ENCODE measurements at regions not wholly inside any gene's neighbourhood (a gene's known extent, or its start where the extent isn't known, plus 50 kb on each side); places are given as distances from the start of the nearest gene placed in this dataset.
A peak's percentile ranks its signal among the peaks of the same experiment; 100 is the strongest.

GRCh38 chr9:89844075-89844474, 239.3 kb downstream of the GADD45G start:
- Histone ChIP-seq H3K4me3 (no peak overlapping the region), H3K27me3 (no peaks in the 10 kb centered on the region), H3K36me3 (no peaks in the 10 kb centered on the region), H3K27ac (peak overlapping the region; percentile 50 to 58), H3K9me3 (no peaks in the 10 kb centered on the region), H3K4me1 (peaks cover 0 to 27% of the 10 kb centered on the region in 2 donors)
- intact Hi-C loops (cut with DNase I), result no loop called here
- DNase-seq, result no peak
- TF ChIP-seq, protein P1, sequence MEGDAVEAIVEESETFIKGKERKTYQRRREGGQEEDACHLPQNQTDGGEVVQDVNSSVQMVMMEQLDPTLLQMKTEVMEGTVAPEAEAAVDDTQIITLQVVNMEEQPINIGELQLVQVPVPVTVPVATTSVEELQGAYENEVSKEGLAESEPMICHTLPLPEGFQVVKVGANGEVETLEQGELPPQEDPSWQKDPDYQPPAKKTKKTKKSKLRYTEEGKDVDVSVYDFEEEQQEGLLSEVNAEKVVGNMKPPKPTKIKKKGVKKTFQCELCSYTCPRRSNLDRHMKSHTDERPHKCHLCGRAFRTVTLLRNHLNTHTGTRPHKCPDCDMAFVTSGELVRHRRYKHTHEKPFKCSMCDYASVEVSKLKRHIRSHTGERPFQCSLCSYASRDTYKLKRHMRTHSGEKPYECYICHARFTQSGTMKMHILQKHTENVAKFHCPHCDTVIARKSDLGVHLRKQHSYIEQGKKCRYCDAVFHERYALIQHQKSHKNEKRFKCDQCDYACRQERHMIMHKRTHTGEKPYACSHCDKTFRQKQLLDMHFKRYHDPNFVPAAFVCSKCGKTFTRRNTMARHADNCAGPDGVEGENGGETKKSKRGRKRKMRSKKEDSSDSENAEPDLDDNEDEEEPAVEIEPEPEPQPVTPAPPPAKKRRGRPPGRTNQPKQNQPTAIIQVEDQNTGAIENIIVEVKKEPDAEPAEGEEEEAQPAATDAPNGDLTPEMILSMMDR (IDR thresholded peaks at IDR 0.05), result no peak
- peak; percentile 46 for ATAC-seq

DNA sequence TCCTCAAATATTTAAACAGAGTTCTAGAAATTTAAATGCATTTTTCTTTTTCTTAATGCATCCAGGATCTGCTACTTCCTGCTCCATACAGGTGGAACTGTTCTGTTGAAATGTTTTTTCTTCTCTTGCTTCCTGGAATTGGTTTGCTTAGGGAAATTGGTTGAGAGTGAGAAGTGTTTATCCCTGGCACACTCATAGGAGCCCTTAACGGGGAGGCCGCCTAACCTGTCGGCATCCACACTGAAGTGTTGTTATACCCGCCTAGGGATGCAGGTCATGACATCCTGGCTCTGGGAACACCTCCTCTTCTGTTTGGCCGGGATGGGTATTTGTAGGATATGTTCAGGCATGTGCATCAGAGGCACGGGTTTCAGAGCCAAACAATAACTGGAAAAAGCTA, 239.7 kb downstream of the GADD45G start:
- Histone ChIP-seq H3K4me3 (no peak overlapping the region), H3K27me3 (no peaks in the 10 kb centered on the region), H3K4me1 (peaks cover 0 to 24% of the 10 kb centered on the region in 2 donors), H3K36me3 (no peaks in the 10 kb centered on the region), H3K9me3 (no peaks in the 10 kb centered on the region), H3K27ac (peak overlapping the region; percentile 50 to 58)
- DNase-seq, result peak in 2 of 4 donors; percentile 58 to 63
- intact Hi-C loops (cut with DNase I), result no loop called here
- ATAC-seq, result peak; percentile 85
- TF ChIP-seq, protein P1 (IDR thresholded peaks at IDR 0.05), result no peak

- DNase-seq (no peak), ATAC-seq (no peak)
- intact Hi-C loops (cut with DNase I), result no loop called here
- peaks cover under 1 to 17% of the 10 kb centered on the region in 2 donors for H3K4me1 ChIP-seq
- H3K36me3 ChIP-seq, result no peaks in the 10 kb centered on the region
- no peak overlapping the region for H3K4me3 ChIP-seq
- H3K27me3 ChIP-seq, result no peaks in the 10 kb centered on the region
- no peaks in the 10 kb centered on the region for H3K9me3 ChIP-seq
- H3K27ac ChIP-seq, result no peak overlapping the region
- TF ChIP-seq, protein P1 (IDR thresholded peaks at IDR 0.05), result no peak
Observed at GRCh38 chr9:89845321-89845720, 240.5 kb downstream of the GADD45G start.

DNA sequence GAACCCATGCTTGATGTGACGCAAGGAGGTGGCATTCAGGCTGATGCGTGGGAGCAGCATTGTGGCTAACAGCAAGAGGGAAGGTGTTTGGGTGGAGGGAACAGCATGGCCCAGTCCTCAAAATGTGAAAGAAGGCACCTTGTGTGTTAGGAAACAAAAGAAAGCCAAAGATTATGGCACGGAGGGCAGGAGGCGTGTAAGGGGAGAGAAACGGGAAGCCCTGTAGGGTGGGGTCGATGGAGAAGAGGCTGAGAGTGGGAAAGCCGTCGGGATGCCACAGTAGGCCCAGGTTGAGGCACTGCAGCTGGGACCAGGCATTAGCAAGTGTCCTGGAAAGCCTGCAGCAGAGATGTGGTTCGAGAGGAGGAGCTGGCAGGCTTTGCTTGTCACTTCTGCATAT, 241.1 kb downstream of the GADD45G start:
- TF ChIP-seq, protein P1 (IDR thresholded peaks at IDR 0.05), result no peak
- no peak for ATAC-seq

GRCh38 chr9:89848060-89849040, 243.5 kb downstream of the GADD45G start:
- TF ChIP-seq, protein P1 (IDR thresholded peaks at IDR 0.05), result no peak
- H3K36me3 ChIP-seq, result no peaks in the 10 kb centered on the region
- H3K27ac ChIP-seq, result no peak overlapping the region
- DNase-seq (no peak), ATAC-seq (no peak)
- no peaks in the 10 kb centered on the region for H3K9me3 ChIP-seq
- peaks cover 7 to 8% of the 10 kb centered on the region in 2 donors for H3K4me1 ChIP-seq
- no peak overlapping the region for H3K4me3 ChIP-seq
- H3K27me3 ChIP-seq, result no peaks in the 10 kb centered on the region
- intact Hi-C loops (cut with DNase I), result no loop called here

More for the DNA sequence above, 241.1 kb downstream of the GADD45G start:
- Histone ChIP-seq H3K4me1 (peaks cover 4 to 16% of the 10 kb centered on the region in 2 donors), H3K27me3 (no peaks in the 10 kb centered on the region), H3K36me3 (no peaks in the 10 kb centered on the region), H3K27ac (no peak overlapping the region), H3K9me3 (no peaks in the 10 kb centered on the region), H3K4me3 (no peak overlapping the region)
- intact Hi-C loops (cut with DNase I), result no loop called here
- DNase-seq, result no peak
